HL-60 (cell line): ENCODE measurements at regions not wholly inside any gene's neighbourhood (a gene's known extent, or its start where the extent isn't known, plus 50 kb on each side); places are given as distances from the start of the nearest gene placed in this dataset.

Experiments
- CTCF ChIP-seq: IDR thresholded peaks from one replicate; pipeline ENCODE4 v1.5.1; 2011; ENCODE audit warnings: low read length, control low read depth, inconsistent platforms; ENCODE audit not compliant: insufficient read depth
- GABPA ChIP-seq: IDR thresholded peaks from 2 replicates; pipeline ENCODE4 v1.6.1; 2012; ENCODE audit warnings: low read depth
- POLR2AphosphoS5 ChIP-seq: IDR thresholded peaks from 2 replicates; pipeline ENCODE4 v1.6.1; 2012; ENCODE audit warnings: low read depth
- REST ChIP-seq: IDR thresholded peaks from 2 replicates; pipeline ENCODE4 v1.6.1; 2012; ENCODE audit warnings: low read depth; ENCODE audit not compliant: insufficient replicate concordance

DNA sequence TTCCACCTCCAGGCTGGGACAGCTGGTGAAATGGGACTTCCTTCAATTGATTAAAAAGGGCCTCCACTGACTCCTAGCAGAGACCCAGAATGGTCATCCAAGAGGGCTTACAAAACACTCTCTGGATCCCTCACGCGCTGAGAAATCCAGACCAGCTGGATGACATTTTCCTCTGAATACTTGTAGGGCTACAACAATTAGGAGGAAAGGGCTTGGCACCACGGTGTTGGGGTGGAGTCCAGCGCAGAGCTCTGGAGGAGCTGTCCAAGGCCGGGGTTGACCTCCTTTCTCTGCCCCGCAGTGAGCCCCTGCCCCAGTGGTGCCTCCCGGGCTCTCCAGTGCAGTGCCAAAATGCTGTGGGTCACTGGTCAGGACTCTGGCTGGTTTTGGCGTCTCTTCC is 189.0 kb upstream of the CCND2 start:
- TF ChIP-seq CTCF (no peak), POLR2AphosphoS5 (no peak), REST (no peak), GABPA (no peak)
